ENCODE measurements at regions not wholly inside any gene's neighbourhood (a gene's known extent, or its start where the extent isn't known, plus 50 kb on each side); places are given as distances from the start of the nearest gene placed in this dataset.
A peak's percentile ranks its signal among the peaks of the same experiment; 100 is the strongest.

- DNase-seq = no peak
- intact Hi-C loops (cut with DNase I) = no loop called here
These were observed 1331.8 kb upstream of the GBE1 start for GRCh38 chr3:83093222-83093572.

GRCh38 chr3:83092521-83093221, 1331.2 kb upstream of the GBE1 start:
- no peak for DNase-seq
- intact Hi-C loops (cut with DNase I) = no loop called here

DNA sequence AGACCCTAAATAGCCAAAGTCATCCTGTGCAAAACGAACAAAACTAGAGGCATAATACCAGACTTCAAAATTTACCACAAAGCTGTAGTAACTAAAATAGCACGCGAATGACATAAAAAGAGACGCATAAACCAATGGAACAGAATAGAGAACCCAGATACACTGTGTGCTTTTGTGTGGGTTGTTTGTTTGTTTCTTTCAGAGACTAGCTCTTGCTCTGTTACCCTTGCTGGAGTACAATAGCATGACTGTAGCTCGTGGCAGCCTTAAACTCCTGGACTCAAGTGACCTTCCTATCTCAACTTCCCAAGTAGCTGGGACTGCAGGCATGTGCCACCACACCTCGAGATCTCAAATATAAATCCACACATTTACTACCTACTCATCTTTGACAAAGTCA, 1314.6 kb upstream of the GBE1 start:
- no peak for DNase-seq
- intact Hi-C loops (cut with DNase I) = no loop called here

DNA sequence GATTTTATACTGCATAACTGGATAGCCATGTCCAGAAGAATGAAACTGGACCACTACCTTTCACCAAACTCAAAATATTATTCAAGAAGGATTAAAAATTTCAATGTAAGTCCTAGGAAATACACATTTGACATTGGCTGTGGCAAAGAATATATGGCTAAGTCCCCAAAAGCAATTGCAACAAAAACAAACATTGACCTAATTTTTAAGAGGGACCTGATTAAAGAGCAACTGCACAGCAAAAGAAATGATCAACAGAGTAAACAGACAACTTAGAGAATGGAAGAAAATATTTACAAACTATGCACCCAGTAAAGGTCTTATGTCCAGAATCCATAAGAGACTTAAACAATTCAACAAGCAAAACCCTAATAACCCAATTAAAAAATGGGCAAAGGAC, 1313.0 kb upstream of the GBE1 start:
- intact Hi-C loops (cut with DNase I) = no loop called here
- DNase-seq = no peak

GRCh38 chr3:83065851-83066460, 1304.5 kb upstream of the GBE1 start:
- intact Hi-C loops (cut with DNase I) = no loop called here
- DNase-seq = no peak

GRCh38 chr3:83063446-83063845, 1302.0 kb upstream of the GBE1 start:
- intact Hi-C loops (cut with DNase I) = no loop called here
- DNase-seq = no peak

DNA sequence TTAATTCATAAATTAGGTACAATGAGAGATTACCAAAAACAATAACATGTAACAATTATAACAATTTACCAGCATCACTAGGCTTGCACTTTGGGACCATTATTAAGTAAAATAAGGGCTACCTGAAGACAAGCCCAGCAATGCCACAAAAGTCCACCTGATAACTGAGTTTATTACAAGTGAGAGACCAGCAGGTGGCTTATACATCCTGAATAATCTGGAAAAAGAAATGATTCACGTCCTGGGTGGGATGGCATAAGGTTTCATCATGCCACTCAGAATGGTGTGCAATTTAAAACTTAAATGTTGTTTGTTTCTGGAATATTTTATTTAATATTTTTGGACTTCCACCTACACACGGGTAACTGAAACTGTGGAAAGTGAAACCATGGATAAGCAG, 1287.1 kb upstream of the GBE1 start:
- DNase-seq = no peak
- intact Hi-C loops (cut with DNase I) = no loop called here

- intact Hi-C loops (cut with DNase I) = no loop called here
- DNase-seq = no peak
These were observed 1278.0 kb upstream of the GBE1 start for GRCh38 chr3:83039422-83039821.

DNA sequence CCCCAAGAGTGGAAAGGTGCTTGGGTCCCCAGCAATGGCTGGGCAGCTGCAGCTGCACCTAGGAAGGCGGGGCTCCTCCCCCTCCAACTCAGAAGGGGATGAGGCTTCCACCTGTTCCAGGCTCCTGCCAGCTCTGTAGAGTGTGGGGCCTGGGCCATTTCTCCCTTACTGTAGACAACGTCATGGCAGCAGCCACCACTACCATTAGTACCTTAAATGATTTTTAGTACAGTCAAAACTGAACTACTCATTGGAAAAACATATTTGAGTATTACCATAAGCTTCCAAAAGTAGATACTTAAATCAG, 1274.2 kb upstream of the GBE1 start:
- peak in 2 of 10 donors; percentile 19 to 49 for DNase-seq
- intact Hi-C loops (cut with DNase I) = no loop called here

DNA sequence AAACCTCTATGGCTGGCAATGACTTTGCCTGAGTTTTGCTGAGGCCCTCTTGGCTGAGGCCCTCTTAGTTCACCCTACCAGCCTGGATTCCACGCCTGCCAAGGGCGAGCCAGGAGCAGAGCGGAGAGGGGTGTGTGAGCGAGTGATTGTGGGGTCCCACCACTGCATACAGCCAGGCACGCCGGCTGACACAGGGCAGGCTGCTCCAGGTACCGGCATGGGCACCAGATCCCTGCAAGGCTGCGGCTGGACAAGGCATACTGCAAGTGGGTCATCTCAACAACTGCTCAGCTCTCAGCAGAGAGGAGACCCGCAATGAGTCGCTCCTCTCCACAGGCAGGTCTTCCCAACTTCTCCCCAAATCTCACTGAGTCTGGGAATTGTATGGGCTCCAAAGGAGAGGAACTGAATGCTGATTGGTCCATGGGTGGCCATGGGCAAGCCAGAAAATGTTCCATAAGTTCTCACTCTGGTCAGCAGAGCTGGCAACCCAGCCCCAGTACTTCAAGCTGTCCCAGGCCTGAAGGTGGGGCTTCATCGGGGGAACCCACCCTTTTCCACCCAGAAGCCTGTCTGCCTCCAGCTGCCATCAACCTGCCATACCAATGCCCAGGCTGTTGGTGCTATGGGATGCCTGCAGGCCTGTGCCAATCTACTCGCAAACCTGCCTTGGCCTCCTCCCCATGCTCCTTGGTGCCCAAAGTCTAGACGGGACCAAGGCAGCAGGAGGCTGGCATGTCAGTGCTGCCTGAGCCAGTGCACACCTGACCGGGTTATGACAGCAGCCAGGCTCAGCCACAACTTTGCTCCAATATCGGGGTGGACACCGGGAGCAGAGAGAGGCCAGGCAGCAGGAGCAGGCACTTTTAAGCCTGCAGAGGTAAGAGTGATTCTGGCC, 1273.6 kb upstream of the GBE1 start:
- peak in 4 of 10 donors; percentile 16 to 75 (median 62) for DNase-seq
- intact Hi-C loops (cut with DNase I) = no loop called here

- DNase-seq = no peak
- intact Hi-C loops (cut with DNase I) = no loop called here
These were observed 1271.7 kb upstream of the GBE1 start for GRCh38 chr3:83033133-83033532.

DNA sequence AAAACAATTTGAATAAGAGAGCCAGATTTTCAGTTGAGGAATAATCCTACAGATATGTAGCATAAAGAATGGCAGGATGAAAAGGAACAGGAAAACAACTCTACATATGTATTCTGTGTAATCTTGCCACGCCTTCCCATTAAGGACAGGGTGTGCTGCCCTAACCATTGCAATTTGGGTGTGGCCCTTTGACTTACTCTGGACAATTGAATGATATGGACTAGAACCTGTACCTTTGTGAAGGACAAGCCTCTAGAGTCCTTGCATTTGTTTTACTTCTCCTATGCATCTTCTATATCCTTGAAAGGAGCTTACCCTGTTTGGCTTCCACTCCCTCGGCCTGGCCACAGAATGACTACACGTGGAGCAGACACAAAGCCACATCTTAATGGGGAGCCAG, 1261.6 kb upstream of the GBE1 start:
- intact Hi-C loops (cut with DNase I) = no loop called here
- peak in 1 of 10 donors; percentile 30 for DNase-seq

GRCh38 chr3:83011481-83011880, 1250.0 kb upstream of the GBE1 start:
- intact Hi-C loops (cut with DNase I) = no loop called here
- no peak for DNase-seq

- no peak for DNase-seq
- intact Hi-C loops (cut with DNase I) = no loop called here
These were observed 1242.5 kb upstream of the GBE1 start for GRCh38 chr3:83003917-83004316.

- intact Hi-C loops (cut with DNase I) = no loop called here
These were observed 1241.5 kb upstream of the GBE1 start for GRCh38 chr3:83002869-83003445.

DNA sequence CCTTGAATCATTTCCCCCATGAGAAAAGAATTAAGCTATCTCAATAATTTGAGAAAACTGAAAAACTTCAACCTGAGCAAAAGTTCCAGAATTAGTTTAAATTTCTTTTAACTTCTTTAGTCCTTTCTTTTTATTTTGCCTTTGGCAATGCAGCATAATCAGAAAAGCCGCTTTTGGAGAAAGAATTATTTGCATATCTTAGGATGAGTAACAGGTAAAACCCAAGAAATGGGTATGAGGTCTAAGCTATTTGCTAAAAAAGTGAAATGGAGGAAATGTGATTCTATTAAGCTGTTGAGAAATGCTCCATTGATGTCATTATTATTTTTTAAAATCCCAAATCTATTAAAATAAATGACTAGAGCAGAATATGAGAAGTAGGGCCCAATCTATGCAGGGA, 1238.3 kb upstream of the GBE1 start:
- intact Hi-C loops (cut with DNase I) = no loop called here
- DNase-seq = no peak

More at GRCh38 chr3:83002869-83003445, 1241.5 kb upstream of the GBE1 start:
- DNase-seq = no peak

DNA sequence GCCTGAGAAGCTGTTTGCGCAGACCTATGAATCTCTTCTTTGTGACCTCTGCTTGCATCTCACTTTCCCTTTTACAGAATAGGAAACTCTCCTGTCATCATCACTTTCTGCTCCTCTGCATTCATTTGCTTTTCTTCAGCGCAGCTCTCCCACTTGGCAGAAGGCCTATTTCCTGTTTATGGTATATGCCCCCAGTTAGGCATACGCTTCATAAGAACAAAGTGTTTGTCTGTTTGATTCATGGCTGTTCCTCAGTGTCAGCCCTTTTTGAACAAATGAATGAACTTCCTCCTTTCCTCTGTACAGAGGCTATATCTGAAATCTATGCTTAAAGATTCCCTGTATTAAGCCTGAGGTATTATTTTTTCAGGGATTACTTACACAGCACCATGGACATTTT, 1216.9 kb upstream of the GBE1 start:
- intact Hi-C loops (cut with DNase I) = no loop called here
- DNase-seq = no peak

GRCh38 chr3:82977871-82978270, 1216.4 kb upstream of the GBE1 start:
- intact Hi-C loops (cut with DNase I) = no loop called here

GRCh38 chr3:82973791-82974190, 1212.3 kb upstream of the GBE1 start:
- intact Hi-C loops (cut with DNase I) = no loop called here
- DNase-seq = no peak

More at GRCh38 chr3:82977871-82978270, 1216.4 kb upstream of the GBE1 start:
- DNase-seq = no peak

GRCh38 chr3:82960379-82960778, 1198.9 kb upstream of the GBE1 start:
- DNase-seq = no peak
- intact Hi-C loops (cut with DNase I) = no loop called here

DNA sequence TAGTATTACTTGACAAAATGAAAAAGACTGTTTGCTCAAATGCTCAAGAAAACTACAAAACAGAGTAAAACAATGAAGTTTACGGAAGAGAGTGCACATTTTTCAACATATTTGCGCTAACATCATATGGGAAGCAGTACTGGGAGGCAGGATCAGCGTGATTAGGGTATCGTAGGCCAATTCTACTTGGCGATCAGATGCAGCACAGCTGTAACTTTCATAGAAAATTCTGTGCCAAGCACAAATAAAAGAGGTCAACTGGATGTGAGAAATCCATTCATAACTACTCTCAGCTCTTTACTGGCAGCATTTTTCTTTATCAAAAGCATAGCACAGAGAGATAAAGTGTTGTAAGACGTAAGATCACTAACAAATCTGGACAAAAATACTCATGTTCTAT, 1196.3 kb upstream of the GBE1 start:
- intact Hi-C loops (cut with DNase I) = no loop called here
- DNase-seq = no peak
